Globus pallidus (tissue), 1 donor: ENCODE measurements at regions not wholly inside any gene's neighbourhood (a gene's known extent, or its start where the extent isn't known, plus 50 kb on each side); places are given as distances from the start of the nearest gene placed in this dataset.
"Not testable (repeated sequence)": the region's sequence is repeated elsewhere in the genome, so short reads cannot be mapped to it uniquely, and the experiment has no call there.

Experiments
- DNase-seq: peaks from one replicate; pipeline ENCODE4 v3.0.0-alpha.2; 2015; ENCODE audit warnings: low spot score

GRCh38 chr14:106537597-106537996, 1011.2 kb downstream of the TMEM121 start:
- DNase-seq = not testable (repeated sequence)

GRCh38 chr14:106538201-106538600, 1011.8 kb downstream of the TMEM121 start:
- no peak for DNase-seq

- DNase-seq = no peak
These were observed 1021.5 kb downstream of the TMEM121 start for GRCh38 chr14:106547735-106548434.

- no peak for DNase-seq
These were observed 1022.7 kb downstream of the TMEM121 start for GRCh38 chr14:106549064-106549463.

- no peak for DNase-seq
These were observed 1024.9 kb downstream of the TMEM121 start for GRCh38 chr14:106551265-106551664.

- DNase-seq = not testable (repeated sequence)
These were observed 1029.8 kb downstream of the TMEM121 start for GRCh38 chr14:106556211-106556610.

GRCh38 chr14:106556665-106557289, 1030.4 kb downstream of the TMEM121 start:
- DNase-seq = no peak

- no peak for DNase-seq
These were observed 1036.1 kb downstream of the TMEM121 start for GRCh38 chr14:106562451-106562850.

- DNase-seq = no peak
These were observed 1037.8 kb downstream of the TMEM121 start for GRCh38 chr14:106564058-106564643.

- no peak for DNase-seq
These were observed 1052.1 kb downstream of the TMEM121 start for GRCh38 chr14:106578481-106578880.

GRCh38 chr14:106579084-106579483, 1052.7 kb downstream of the TMEM121 start:
- DNase-seq = no peak

GRCh38 chr14:106585692-106586091, 1059.3 kb downstream of the TMEM121 start:
- DNase-seq = no peak

- no peak for DNase-seq
These were observed 1059.8 kb downstream of the TMEM121 start for GRCh38 chr14:106586098-106586704.

- DNase-seq = not testable (repeated sequence)
These were observed 1065.2 kb downstream of the TMEM121 start for GRCh38 chr14:106591539-106591938.

- DNase-seq = not testable (repeated sequence)
These were observed 1065.9 kb downstream of the TMEM121 start for GRCh38 chr14:106592115-106592852.

GRCh38 chr14:106599209-106599608, 1072.8 kb downstream of the TMEM121 start:
- DNase-seq = no peak

- DNase-seq = no peak
These were observed 1079.4 kb downstream of the TMEM121 start for GRCh38 chr14:106605548-106606448.

- no peak for DNase-seq
These were observed 1080.6 kb downstream of the TMEM121 start for GRCh38 chr14:106606936-106607335.

GRCh38 chr14:106610691-106611090, 1084.3 kb downstream of the TMEM121 start:
- DNase-seq = no peak

- no peak for DNase-seq
These were observed 1086.9 kb downstream of the TMEM121 start for GRCh38 chr14:106613256-106613655.

GRCh38 chr14:106618471-106618951, 1092.1 kb downstream of the TMEM121 start:
- DNase-seq = not testable (repeated sequence)
